ENCODE measurements at regions not wholly inside any gene's neighbourhood (a gene's known extent, or its start where the extent isn't known, plus 50 kb on each side); places are given as distances from the start of the nearest gene placed in this dataset.

- TF ChIP-seq POLR2AphosphoS5 (IDR thresholded peaks at IDR 0.05) (no peak), CTCF (IDR thresholded peaks at IDR 0.05) (no peak), POLR2A (IDR thresholded peaks at IDR 0.05; ENCODE audit: low read depth) (no peak), EP300 (IDR thresholded peaks at IDR 0.05) (no peak)
- Histone ChIP-seq H3K36me3 (no peaks in the 10 kb centered on the region), H3K4me1 (no peaks in the 10 kb centered on the region), H3K27me3 (no peaks in the 10 kb centered on the region), H3K27ac (replicated peaks in 1 of 4) (no peak overlapping the region), H3K9me3 (no peaks in the 10 kb centered on the region), H3K4me3 (no peak overlapping the region)
- DNase-seq (ENCODE audit: extremely low spot score): no peak
- intact Hi-C loops (cut with DNase I): no loop called here
- 81% methylated on average over 2 of the region's 2 CpGs for WGBS
Measured at GRCh38 chr4:181216501-181216900, 1026.7 kb upstream of the TENM3 start.

DNA sequence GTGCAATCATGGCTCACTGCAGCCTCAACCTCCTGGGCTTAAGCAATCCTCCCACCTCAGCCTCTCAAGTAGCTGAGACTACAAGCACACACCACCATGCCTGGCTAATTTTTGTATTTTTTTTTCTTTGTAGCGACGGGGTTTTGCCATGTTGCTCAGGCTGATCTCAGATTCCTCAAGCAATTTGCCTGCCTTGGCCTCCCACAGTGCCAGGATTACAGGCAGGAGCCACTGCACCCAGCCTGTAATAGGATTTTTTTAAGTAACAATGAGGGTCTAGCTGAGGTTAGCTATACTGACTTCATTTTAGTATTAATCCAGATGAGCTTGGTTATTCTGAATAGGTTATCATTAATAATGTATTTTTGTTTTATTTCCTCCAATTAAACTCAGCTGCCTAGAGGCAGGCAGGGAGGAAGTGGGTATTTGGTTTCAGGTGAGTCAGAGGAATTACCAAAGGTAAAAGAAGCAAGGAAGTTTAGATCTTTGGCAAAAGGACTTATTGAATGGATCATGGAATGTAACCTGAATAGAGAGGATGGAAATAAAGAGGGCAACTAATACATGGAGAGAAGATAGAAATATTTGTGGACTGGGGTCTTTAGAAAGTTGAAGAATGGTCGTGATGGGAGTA, 1023.3 kb upstream of the TENM3 start:
- Histone ChIP-seq H3K4me3 (no peak overlapping the region), H3K9me3 (no peaks in the 10 kb centered on the region), H3K27ac (replicated peaks in 1 of 4) (no peak overlapping the region), H3K36me3 (no peaks in the 10 kb centered on the region), H3K4me1 (no peaks in the 10 kb centered on the region), H3K27me3 (no peaks in the 10 kb centered on the region)
- intact Hi-C loops (cut with DNase I): no loop called here
- 75% methylated on average over 3 of the region's 3 CpGs for WGBS
- no peak for DNase-seq (ENCODE audit: extremely low spot score)
- TF ChIP-seq POLR2A (IDR thresholded peaks at IDR 0.05; ENCODE audit: low read depth): no peak
- TF ChIP-seq EP300 (IDR thresholded peaks at IDR 0.05): no peak
- no peak for TF ChIP-seq POLR2AphosphoS5 (IDR thresholded peaks at IDR 0.05)
- TF ChIP-seq CTCF (IDR thresholded peaks at IDR 0.05): no peak

- TF ChIP-seq CTCF (IDR thresholded peaks at IDR 0.05) (no peak), EP300 (IDR thresholded peaks at IDR 0.05) (no peak), POLR2AphosphoS5 (IDR thresholded peaks at IDR 0.05) (no peak), POLR2A (IDR thresholded peaks at IDR 0.05; ENCODE audit: low read depth) (no peak)
- DNase-seq (ENCODE audit: extremely low spot score): no peak
- Histone ChIP-seq H3K27me3 (no peaks in the 10 kb centered on the region), H3K27ac (replicated peaks in 1 of 4) (no peak overlapping the region), H3K4me3 (no peak overlapping the region), H3K4me1 (no peaks in the 10 kb centered on the region), H3K36me3 (no peaks in the 10 kb centered on the region), H3K9me3 (no peaks in the 10 kb centered on the region)
- 81% methylated on average over 4 of the region's 4 CpGs for WGBS
- intact Hi-C loops (cut with DNase I): no loop called here
Measured at GRCh38 chr4:181224852-181225251, 1018.4 kb upstream of the TENM3 start.

GRCh38 chr4:181225616-181226261, 1017.5 kb upstream of the TENM3 start:
- Histone ChIP-seq H3K27ac (replicated peaks in 1 of 4) (no peak overlapping the region), H3K27me3 (no peaks in the 10 kb centered on the region), H3K4me3 (no peak overlapping the region), H3K36me3 (no peaks in the 10 kb centered on the region), H3K9me3 (no peaks in the 10 kb centered on the region), H3K4me1 (no peaks in the 10 kb centered on the region)
- WGBS: 61% methylated on average over 10 of the region's 10 CpGs
- intact Hi-C loops (cut with DNase I): no loop called here
- DNase-seq (ENCODE audit: extremely low spot score): no peak
- TF ChIP-seq POLR2A (IDR thresholded peaks at IDR 0.05; ENCODE audit: low read depth) (no peak), CTCF (IDR thresholded peaks at IDR 0.05) (no peak), POLR2AphosphoS5 (IDR thresholded peaks at IDR 0.05) (no peak), EP300 (IDR thresholded peaks at IDR 0.05) (no peak)

Data from esophagus muscularis mucosa (tissue), 4 donors.